Pons (tissue), 1 donor: ENCODE measurements at regions not wholly inside any gene's neighbourhood (a gene's known extent, or its start where the extent isn't known, plus 50 kb on each side); places are given as distances from the start of the nearest gene placed in this dataset.
"Not testable (repeated sequence)": the region's sequence is repeated elsewhere in the genome, so short reads cannot be mapped to it uniquely, and the experiment has no call there.

Experiments used
- DNase-seq: peaks from one replicate; pipeline ENCODE4 v3.0.0-alpha.2; 2016; ENCODE audit warnings: low spot score

GRCh38 chr4:101670370-101670769, 120.2 kb upstream of the BANK1 start:
- no peak for DNase-seq

- DNase-seq, result no peak
Observed at GRCh38 chr4:101669832-101670188, 120.7 kb upstream of the BANK1 start.

GRCh38 chr4:101669138-101669831, 121.2 kb upstream of the BANK1 start:
- no peak for DNase-seq

GRCh38 chr4:101667348-101667747, 123.2 kb upstream of the BANK1 start:
- no peak for DNase-seq

- DNase-seq, result no peak
Observed at GRCh38 chr4:101660607-101661006, 129.9 kb upstream of the BANK1 start.

GRCh38 chr4:101655857-101656256, 134.7 kb upstream of the BANK1 start:
- no peak for DNase-seq

GRCh38 chr4:101655005-101655404, 135.5 kb upstream of the BANK1 start:
- no peak for DNase-seq

- DNase-seq, result no peak
Observed at GRCh38 chr4:101651778-101652177, 138.8 kb upstream of the BANK1 start.

- peak; percentile 45 for DNase-seq
Observed at GRCh38 chr4:101649790-101650515, 140.6 kb upstream of the BANK1 start.

- DNase-seq, result no peak
Observed at GRCh38 chr4:101647710-101648034, 142.9 kb upstream of the BANK1 start.

- DNase-seq, result no peak
Observed at GRCh38 chr4:101644516-101644915, 146.0 kb upstream of the BANK1 start.

GRCh38 chr4:101643186-101643837, 147.2 kb upstream of the BANK1 start:
- no peak for DNase-seq

GRCh38 chr4:101632766-101633165, 157.8 kb upstream of the BANK1 start:
- not testable (repeated sequence) for DNase-seq

- no peak for DNase-seq
Observed at GRCh38 chr4:101630319-101630986, 160.1 kb upstream of the BANK1 start.

- no peak for DNase-seq
Observed at GRCh38 chr4:101621120-101621519, 169.4 kb upstream of the BANK1 start.

- DNase-seq, result no peak
Observed at GRCh38 chr4:101615652-101616051, 174.9 kb upstream of the BANK1 start.

GRCh38 chr4:101606989-101607388, 183.5 kb upstream of the BANK1 start:
- DNase-seq, result not testable (repeated sequence)

- DNase-seq, result peak; percentile 19
Observed at GRCh38 chr4:101604976-101605375, 185.6 kb upstream of the BANK1 start.

- DNase-seq, result no peak
Observed at GRCh38 chr4:101600287-101600686, 190.2 kb upstream of the BANK1 start.

GRCh38 chr4:101599620-101600019, 190.9 kb upstream of the BANK1 start:
- no peak for DNase-seq

- no peak for DNase-seq
Observed at GRCh38 chr4:101596781-101597552, 193.6 kb upstream of the BANK1 start.

GRCh38 chr4:101594588-101594987, 195.9 kb upstream of the BANK1 start:
- no peak for DNase-seq
